NB4 (cell line): ENCODE measurements at regions not wholly inside any gene's neighbourhood (a gene's known extent, or its start where the extent isn't known, plus 50 kb on each side); places are given as distances from the start of the nearest gene placed in this dataset.

Experiments used
- DNase-seq: peaks from one replicate; pipeline ENCODE4 v3.0.0; 2010; ENCODE audit warnings: low read depth
- H3K4me3 ChIP-seq: one replicate; pipeline ENCODE4 v1.5.1; 2011; ENCODE audit warnings: mild to moderate bottlenecking, low read depth, low read length, moderate library complexity
- CTCF ChIP-seq: IDR thresholded peaks from one replicate; pipeline ENCODE4 v1.5.1; 2012; ENCODE audit warnings: low read depth, low read length
- MAX ChIP-seq: IDR thresholded peaks from 2 replicates; pipeline ENCODE4 v1.6.1; 2011; ENCODE audit warnings: low read depth, low read length
- MYC ChIP-seq: IDR thresholded peaks from 2 replicates; pipeline ENCODE4 v1.6.1; 2011; ENCODE audit warnings: low read depth, low read length
- POLR2A ChIP-seq: IDR thresholded peaks from 2 replicates; pipeline ENCODE4 v1.6.1; 2011; ENCODE audit warnings: mild to moderate bottlenecking; ENCODE audit not compliant: insufficient read length; ENCODE audit errors: extremely low read depth

GRCh38 chr5:156121882-156122281 lies 205.1 kb upstream of the SGCD start:
- DNase-seq, result no peak
- H3K4me3 ChIP-seq, result no peak overlapping the region
- TF ChIP-seq MYC (no peak), CTCF (no peak), POLR2A (no peak), MAX (no peak)

- no peak overlapping the region for H3K4me3 ChIP-seq
- TF ChIP-seq POLR2A, result no peak
- no peak for TF ChIP-seq MYC
- TF ChIP-seq MAX, result no peak
- TF ChIP-seq CTCF, result no peak
These were observed 202.3 kb upstream of the SGCD start for GRCh38 chr5:156124708-156125107.

GRCh38 chr5:156125118-156125517 lies 201.8 kb upstream of the SGCD start:
- H3K4me3 ChIP-seq, result no peak overlapping the region
- TF ChIP-seq MAX, result no peak
- no peak for TF ChIP-seq POLR2A
- no peak for TF ChIP-seq CTCF
- TF ChIP-seq MYC, result no peak
- no peak for DNase-seq

More at GRCh38 chr5:156124708-156125107, 202.3 kb upstream of the SGCD start:
- DNase-seq, result no peak

GRCh38 chr5:156126716-156127115 lies 200.2 kb upstream of the SGCD start:
- no peak for TF ChIP-seq CTCF
- no peak for TF ChIP-seq MYC
- no peak for TF ChIP-seq MAX
- no peak for TF ChIP-seq POLR2A
- DNase-seq, result no peak
- no peak overlapping the region for H3K4me3 ChIP-seq

GRCh38 chr5:156128026-156128425 lies 198.9 kb upstream of the SGCD start:
- no peak for DNase-seq
- TF ChIP-seq MAX (no peak), POLR2A (no peak), MYC (no peak), CTCF (no peak)
- no peak overlapping the region for H3K4me3 ChIP-seq

GRCh38 chr5:156134216-156134615 lies 192.7 kb upstream of the SGCD start:
- TF ChIP-seq POLR2A (no peak), MYC (no peak), CTCF (no peak), MAX (no peak)

More at GRCh38 chr5:156134216-156134615, 192.7 kb upstream of the SGCD start:
- DNase-seq, result no peak
- no peak overlapping the region for H3K4me3 ChIP-seq
